HG02938 (cell line): ENCODE measurements at regions not wholly inside any gene's neighbourhood (a gene's known extent, or its start where the extent isn't known, plus 50 kb on each side); places are given as distances from the start of the nearest gene placed in this dataset.

Experiments used
- ATAC-seq: cut with Tn5 transposase; IDR thresholded peaks from one replicate; pipeline ENCODE4 v1.9.1; 2021; ENCODE audit warnings: mild to moderate bottlenecking, moderate library complexity; ENCODE audit not compliant: unreplicated experiment

GRCh38 chr4:184529283-184529682 lies 54.9 kb upstream of the IRF2 start:
- ATAC-seq: no peak

GRCh38 chr4:184528713-184529112 lies 54.4 kb upstream of the IRF2 start:
- ATAC-seq: no peak

DNA sequence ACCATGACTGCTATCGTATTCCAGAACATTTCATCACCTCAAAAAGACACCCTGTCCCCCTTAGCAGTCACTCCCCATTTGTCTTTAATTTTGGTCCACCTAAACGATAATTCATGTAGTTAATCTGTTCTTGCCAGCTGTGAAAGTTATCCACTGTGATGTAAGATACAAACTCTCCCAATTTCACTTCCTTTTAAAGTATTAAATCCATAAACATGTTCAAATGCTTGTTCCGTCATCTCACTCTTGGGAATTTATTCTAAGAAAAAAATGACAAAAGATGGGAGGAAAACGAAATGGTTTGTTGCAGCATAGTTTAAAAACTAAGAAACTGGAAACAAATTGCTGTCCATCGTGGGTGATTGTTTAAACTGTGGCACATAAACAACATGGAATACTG lies 53.7 kb upstream of the IRF2 start:
- ATAC-seq: no peak

DNA sequence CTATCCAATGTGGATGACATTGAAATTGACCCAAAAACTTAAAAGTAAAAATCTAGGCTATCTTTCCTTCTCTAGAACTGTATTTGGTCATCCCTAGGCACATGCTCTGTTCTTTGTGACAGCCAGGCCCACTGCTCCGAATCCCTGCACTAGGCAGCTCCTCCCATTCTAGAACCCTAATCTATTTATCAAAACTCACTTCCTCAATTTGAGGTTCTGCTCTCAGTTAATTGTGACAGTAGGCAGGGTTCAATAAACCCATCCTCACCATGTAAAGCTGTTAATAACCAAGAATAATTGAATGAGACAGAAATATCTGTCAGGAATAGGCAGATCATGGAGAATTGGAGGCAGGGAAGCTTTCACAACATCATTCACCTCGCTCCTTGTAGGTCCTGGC lies 51.9 kb upstream of the IRF2 start:
- ATAC-seq: no peak
